HG03469 (cell line): ENCODE measurements at regions not wholly inside any gene's neighbourhood (a gene's known extent, or its start where the extent isn't known, plus 50 kb on each side); places are given as distances from the start of the nearest gene placed in this dataset.
"Not testable (repeated sequence)": the region's sequence is repeated elsewhere in the genome, so short reads cannot be mapped to it uniquely, and the experiment has no call there.

ENCODE experiments used
- ATAC-seq: cut with Tn5 transposase; IDR thresholded peaks from one replicate; pipeline ENCODE4 v1.9.1; 2021; ENCODE audit warnings: mild to moderate bottlenecking, moderate library complexity, moderate number of reproducible peaks; ENCODE audit not compliant: unreplicated experiment

DNA sequence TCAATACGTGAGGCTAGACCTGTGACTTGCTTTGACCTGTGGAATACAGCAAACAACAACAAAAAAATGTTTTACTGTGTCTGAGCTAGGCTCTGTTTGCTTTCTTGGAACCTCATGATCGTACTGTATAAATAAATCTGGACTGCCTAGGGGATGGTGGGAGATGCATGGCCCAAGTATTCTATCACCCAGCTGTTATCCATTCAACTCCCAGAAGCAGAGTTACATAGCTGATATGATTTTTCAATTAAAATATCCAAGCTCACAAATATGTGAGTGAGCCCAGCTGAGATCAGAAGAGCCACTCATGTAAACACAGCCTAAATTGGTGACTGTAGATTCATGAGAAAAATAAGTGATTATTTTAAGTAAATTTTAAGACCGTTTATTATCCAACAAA is 154.1 kb upstream of the THUMPD2 start:
- ATAC-seq, result no peak

DNA sequence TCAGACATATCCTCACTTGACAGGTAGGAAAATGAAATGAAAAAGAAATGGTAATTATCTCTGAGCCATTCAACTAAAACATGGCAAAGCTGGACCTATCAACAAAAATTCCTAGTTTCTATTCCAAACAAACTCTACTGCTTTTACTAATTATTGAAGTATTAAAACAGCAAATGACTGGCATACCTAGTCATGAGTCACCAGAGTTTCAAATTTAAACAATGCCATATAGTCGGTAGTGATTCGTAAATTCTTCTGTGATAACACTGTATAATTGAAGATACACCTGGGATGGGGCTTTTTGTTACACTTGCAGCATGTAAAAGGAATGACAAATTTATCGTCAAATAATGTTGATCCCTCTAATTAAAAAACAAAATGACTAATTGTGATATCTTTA is 153.1 kb upstream of the THUMPD2 start:
- no peak for ATAC-seq

DNA sequence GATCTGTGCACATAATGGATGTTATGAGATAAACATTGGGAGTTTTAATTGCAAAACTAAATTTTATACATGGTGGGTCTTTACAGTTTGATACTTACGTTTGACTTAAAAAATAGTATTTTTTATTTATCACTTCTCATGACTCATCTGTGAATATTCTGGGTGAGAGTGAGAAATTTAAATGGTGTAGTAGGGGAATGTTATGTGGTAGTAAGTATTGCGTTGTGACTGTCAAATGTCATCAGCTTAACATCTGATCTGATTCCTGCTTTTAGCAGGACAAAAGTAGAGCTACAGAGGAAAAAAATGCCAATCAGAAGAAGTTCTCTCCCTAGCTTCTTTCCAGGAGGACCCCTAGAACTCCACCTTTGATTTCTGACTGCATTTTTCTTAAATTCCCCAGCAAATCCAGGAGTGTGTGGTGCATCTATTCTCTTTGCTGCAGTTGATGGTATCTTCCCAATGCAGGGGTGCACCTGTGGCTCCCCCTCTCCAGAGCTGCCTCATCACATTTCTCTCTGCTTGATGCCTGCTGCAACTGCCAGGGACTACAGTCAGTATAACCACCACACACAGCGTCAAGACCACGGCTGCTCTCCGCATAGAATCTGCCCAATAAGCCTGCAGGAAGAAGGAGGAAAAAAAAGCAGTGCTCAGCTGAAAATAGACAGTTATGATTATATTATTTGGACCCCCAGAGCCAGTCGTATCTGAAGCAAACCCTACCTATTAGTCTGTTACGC is 151.3 kb upstream of the THUMPD2 start:
- ATAC-seq, result no peak

DNA sequence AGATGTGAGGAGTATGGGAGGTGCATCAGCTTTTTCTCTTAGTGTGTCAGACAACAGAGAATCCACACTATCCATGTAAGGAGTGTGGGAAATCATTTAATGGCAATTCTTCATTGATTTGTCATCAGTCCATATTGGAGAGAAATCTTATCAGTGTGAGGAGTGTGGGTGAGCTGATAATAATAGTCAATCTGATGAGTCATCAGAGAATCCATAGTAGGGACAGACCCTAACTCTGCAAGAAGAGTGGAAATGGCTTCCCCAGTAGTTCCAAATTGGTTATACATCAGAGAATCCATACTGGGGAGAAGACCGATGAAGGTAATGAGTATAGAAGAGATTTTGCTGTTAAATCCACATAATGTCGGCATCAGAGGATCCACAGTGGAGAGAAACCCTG is 150.5 kb upstream of the THUMPD2 start:
- no peak for ATAC-seq

DNA sequence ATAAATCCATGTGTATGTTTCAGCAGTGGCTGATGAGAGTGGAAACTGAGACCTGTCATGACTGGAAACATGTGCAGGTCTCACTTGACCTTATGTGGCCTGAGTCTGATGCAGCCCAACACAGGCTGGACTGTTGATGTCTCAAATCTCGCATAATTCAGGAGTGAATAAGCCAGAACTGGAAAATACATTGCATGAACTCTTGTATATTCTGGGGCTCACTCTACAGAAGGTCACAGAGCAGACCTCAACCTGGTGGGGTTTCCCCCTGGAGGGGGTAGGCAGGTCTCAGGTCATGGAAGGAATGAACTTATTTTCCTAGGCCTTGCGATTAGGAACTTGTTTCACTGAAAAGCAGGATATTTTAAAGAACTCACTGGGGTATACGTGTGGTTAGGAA is 146.3 kb upstream of the THUMPD2 start:
- no peak for ATAC-seq

DNA sequence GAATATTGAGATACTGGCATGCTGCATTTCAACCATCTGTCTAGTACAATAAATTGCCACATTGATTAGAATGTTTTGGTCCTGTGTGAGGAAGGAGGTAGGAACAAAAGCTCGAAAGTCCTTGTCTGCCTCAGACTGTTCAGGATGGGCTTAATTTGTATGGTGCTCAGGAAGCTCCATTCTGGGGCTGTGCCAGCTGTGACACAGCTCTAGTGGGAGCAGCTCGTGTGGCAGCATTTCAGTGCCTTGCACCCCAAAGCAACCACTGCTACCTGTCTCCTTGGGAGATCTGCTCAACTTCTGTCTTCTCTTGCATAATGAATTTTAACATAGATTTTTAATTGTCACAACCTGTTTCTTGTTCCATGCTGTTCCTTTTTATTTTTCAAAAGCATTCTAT is 144.4 kb upstream of the THUMPD2 start:
- ATAC-seq, result no peak

DNA sequence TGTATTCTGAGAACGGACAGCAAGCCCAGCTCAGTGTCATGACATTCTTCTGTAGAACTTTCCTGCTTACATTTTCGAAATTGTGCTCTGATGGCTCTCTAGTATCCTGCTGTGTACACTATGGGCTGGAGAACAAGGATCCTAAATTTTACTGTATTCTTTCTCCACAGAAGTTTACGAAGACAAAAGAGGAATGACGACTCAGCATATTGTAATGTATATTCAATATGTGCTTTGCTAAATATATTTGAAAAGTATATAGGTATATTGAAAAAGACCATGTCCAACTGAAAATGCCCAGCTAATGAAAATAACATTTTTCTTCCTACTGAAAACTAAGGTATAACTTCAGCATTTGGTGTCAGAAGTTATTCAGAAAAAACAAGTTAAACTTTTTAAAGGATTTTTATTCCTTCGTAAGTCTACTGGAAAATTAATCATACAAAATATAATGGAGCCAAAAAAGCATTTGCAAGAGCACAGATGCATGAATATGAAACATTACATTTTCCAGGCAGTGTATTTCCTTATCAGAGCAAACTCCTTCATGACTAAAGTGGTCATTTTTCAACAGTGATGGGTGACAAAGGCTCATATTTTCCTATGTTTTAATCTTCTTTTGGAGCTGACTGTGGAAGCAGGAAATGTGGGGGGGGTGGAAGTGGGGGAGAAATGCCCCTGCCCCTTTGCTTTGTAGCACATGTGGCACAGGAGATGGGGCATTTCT is 143.8 kb upstream of the THUMPD2 start:
- ATAC-seq, result no peak

DNA sequence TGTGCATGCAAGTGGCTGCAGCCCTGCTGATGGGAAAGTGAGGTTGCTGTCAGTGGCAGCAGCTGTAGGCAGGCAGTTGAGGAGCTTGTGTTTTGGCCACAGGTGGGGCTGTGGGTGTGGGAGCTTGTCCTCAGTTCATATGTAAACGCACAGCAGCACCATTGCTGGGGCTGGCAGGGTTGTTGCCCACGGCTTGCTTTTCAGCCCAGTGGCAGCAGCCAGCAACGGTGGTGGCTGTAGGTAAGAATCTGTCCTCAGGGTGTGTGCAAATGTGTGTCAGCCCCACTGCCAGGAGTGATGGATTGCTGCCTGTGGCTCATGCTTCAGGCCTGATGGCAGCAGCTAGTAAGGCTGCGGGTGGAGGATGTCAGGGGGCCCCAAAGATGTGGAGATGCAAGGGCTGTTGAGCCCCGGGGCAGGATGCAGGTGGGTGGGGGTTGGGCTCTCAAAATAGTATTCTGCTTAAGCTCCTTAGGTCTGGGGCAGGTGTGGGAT is 141.3 kb upstream of the THUMPD2 start:
- no peak for ATAC-seq

DNA sequence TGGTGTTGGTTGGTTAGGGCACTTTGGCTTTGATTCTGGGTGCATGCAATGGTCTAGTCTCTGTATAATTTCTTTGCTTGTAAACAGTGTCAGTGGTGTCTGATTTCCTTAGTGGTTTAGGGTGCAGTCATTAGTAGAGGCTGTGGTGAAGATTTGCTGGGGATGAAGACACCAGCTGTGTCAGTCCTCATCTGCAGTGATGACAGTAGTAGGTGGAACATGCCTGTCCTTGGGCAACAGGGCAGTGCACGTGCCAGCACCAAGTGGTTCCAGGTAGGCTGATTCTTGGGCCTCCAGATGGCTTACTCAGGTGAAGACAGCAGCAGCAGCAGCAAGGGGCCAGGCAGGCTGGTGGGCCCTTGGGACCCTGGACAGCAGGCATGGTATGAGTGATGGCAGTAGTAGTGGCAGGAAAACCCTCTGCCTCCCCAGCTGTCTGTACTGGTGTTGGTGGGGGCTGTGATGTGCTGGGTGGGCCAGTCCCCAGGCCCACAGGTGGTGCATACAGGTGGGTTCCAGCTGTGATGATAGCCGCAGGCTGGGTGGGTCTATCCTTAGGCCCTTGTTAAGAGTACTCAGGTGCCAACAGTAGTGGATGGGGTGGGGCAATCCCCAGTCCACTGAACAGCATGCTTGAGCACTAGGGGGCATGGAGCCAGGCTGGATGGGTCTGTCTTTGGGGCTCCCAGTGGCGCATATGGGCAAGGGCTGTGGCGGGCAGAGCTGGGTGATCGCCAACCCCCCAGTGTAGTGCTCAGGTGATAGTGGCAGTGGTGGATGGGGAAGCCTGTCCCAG is 140.7 kb upstream of the THUMPD2 start:
- no peak for ATAC-seq

DNA sequence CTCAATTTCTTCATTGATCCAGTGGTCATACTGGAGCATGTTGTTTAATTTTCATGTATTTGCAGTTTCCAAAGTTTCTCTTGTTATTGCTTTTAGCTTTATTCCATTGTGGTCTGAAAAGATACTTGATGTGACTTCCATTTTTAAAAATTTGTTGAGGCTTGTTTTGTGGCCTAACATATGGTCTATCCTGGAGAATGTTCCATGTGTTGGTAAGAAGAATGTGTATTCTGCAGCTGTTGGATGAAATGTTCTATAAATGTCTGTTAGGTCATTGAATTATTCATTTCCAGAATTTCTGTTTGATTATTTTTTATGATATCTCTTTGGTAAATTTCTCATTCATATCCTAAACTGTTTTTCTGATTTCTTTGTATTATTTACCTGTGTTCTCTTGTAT is 139.8 kb upstream of the THUMPD2 start:
- ATAC-seq, result no peak

DNA sequence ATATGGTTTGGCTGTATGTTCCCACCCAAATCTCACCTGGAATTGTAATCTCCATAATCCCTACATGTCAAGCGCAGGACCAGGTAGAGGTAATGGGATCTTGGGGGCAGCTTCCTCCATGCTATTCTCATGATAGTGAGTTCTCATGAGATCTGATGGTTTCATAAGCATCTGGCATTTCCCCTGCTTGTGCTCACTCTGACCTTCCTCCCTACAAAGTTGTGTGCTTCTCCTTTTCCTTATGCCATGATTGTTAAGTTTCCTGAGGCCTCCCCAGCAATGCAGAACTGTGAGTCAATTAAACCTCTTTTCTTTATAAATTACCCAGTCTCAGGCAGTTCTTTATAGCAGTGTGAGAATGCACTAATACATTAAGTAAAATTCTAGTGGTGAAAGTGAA is 138.3 kb upstream of the THUMPD2 start:
- ATAC-seq, result not testable (repeated sequence)

DNA sequence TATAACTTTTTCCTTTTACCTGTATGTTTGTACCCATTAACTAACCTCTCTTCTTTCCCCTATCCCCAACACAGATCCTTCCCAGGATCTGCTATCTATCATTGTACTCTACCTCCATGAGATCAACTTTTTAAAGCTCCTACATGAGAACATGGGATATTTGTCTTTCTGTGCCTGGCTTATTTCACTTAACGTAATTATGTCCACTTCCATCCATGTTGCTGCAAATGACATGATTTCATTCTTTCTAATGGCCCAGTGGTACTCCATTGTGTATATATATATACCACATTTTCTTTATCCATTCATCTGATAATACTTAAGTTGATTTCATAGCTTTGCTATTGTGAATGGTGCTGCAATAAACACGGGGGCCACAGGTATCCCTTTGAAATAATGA is 135.9 kb upstream of the THUMPD2 start:
- ATAC-seq, result no peak

DNA sequence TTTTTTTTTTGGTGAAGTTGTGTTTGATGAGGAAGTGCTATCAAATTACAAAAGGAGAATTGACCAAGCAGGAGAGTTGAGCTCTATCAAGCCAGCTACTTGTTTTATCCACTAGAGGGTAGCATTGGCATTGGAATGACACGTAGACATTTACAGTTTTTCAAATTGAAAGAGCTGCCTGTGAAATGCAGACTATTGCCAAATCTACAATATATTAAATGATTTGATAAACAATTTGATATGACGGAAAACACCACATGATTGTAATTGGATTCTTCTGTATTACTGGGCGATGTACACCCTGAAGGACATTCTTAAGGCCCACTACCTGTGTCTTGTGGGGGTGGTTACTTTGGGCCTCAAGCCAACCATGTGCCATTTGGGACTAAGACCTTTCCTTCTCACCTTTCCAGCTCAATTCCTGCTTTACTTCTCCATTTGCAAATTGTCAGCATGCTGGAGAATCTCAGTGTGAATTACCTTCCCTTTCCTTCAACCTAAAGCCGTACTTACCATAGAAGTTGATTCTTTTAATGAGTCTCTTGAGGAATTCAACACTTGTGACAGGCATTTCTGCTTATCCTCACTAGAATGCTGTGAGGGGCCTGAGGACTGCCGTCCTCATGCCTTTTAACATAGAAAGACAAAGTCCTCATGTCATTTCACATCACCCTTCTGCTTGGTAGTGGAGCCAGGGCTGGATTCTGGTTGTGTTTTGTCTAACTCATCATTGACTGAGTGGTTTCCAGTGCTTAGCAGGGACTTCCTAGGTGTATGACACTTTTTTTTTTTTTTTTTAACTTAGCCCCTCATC is 134.8 kb upstream of the THUMPD2 start:
- ATAC-seq, result no peak

DNA sequence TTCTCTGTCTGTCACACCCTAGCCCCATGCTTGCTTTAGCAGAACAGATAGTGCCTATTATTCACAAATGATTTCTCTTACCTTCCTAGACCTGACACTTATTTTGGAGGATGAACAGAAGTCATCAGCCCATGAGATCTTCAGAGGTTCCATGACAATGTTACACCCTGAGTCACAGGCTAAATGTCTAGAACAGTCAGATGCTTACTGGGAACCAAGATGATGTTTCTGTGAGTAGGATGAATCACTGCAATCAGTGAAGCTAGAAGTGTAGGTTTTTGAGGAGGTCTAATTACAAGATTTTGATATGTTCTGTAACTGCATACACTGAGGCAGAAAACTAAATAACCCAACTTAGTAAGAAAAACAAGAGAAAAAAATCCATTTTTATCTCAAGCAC is 123.0 kb upstream of the THUMPD2 start:
- ATAC-seq, result no peak

DNA sequence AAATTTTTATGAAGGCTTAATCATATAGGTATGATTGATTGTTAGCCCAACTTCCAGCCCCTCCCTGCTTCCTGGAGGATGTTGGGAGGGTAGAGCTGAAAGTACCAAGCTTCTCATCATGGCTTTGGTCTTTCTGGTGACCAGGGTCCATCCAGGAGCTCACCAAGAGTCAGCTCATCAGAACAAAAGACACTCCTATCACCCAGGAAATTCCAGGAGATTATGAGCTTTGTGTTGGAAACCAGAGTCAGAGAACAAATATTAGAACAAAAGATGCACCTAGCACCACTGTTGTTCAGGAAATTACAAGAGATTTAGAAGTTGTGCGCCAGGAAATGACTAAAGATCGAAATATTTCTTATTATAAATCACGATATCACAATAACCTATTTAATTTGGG is 119.9 kb upstream of the THUMPD2 start:
- no peak for ATAC-seq

DNA sequence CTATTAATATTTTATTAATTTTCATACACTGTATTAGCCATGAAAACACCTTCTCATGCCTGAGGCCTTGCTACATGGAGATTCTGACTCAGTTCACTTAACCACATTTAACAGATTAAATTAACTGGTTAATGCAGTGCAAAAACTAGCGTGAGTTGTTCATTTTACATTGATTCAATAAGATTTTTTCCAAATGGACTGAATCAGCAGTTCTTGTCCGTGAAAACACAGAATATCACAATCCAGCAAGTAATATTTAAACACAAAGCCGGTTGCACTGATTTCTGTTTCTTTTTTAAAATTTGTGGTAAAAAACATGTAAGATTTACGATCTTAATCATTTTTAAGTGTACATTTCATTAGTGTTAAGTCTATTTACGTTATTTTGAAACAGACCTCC is 118.2 kb upstream of the THUMPD2 start:
- no peak for ATAC-seq

DNA sequence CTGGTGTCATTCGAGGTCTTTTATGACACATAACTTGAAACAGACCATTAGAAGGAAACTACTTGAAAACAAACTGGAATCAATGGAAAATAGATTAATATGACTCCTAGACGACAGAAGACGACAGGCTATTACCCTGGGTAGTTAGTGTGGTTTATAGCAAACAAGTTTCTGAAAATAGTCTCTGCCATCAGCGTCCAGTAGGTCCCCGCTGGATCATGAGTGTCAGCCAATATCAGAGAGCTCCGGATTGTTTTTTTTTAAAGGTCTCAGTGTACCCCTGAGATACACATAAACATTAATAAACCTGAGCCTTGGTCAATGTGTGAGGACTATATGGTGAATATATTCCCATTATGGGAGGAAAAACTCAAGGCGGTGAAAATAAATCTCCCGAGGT is 115.0 kb upstream of the THUMPD2 start:
- no peak for ATAC-seq

DNA sequence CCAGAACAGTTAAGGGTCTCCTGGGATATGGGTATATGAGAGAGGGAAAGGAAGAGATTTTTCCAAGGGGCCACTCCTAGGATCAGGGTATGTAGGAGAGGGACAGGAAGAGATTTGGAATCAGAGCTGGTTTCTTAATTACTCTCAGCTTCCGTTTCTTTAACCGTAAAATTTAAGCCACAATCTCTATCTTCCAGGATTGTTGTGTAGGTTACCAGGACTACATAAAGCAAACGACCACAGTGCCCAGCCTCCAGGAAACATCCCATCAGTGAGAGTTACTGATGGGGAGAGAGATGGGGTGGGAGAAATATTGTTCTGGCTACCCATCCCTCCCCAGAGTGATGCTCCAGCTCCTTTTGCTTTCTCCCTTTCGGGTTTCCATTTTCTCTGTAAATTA is 114.6 kb upstream of the THUMPD2 start:
- ATAC-seq, result no peak

DNA sequence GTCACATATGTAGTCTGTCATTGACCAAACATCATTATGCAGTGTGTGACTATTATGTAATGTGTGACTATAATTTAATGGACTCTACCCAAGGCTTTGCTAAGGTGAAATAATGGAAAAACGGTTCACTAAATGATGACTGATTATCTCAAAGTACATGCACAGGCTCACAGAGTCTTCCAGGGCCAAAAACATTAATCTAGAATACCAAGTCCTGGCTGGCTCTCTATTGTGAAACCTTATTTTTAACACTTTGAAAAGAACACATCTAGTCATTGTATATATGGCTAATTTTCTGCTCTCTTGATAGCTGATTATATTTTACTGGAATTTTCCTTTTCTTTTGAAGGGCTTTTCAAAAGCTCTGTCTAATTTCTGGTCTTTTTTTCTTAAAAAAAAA is 102.9 kb upstream of the THUMPD2 start:
- ATAC-seq, result no peak

DNA sequence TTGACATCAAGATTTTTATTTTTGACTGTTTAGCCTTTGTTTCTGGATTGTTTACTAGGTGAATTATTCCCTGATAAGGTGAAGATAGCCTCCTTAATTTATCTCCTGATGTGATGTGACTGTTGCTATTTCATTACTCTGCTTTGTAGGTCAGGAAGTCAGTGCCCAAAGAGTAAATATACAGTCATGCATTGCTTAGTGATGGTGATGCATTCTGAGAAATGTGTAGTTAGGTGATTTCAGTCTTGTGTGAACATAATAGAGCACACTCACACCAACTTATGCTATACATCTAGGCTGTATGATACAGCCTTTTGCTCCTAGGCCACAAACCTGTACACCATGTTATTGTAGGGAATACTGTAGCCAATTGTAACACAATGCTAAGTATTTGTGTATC is 102.4 kb upstream of the THUMPD2 start:
- no peak for ATAC-seq

DNA sequence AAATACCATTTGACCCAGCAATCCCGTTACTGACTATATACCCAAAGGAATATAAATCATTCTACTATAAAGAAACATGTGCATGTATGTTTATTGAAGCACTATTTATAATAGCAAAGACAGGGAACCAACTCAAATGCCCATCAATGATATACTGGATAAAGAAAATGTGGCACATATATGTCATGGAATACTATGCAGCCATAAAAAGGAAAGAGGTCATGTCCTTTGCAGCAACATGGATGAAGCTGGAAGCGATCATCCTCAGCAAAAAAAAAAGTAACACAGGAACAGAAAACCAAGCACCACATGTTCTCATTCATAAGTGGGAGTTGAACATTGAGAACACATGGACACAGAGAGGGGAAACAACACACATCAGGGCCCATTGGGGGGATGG is 99.9 kb upstream of the THUMPD2 start:
- not testable (repeated sequence) for ATAC-seq
